GM19351 (cell line): ENCODE measurements at regions not wholly inside any gene's neighbourhood (a gene's known extent, or its start where the extent isn't known, plus 50 kb on each side); places are given as distances from the start of the nearest gene placed in this dataset.

Source experiments
- ATAC-seq: cut with Tn5 transposase; IDR thresholded peaks from one replicate; pipeline ENCODE4 v1.9.1; 2021; ENCODE audit warnings: mild to moderate bottlenecking, moderate library complexity; ENCODE audit not compliant: unreplicated experiment

DNA sequence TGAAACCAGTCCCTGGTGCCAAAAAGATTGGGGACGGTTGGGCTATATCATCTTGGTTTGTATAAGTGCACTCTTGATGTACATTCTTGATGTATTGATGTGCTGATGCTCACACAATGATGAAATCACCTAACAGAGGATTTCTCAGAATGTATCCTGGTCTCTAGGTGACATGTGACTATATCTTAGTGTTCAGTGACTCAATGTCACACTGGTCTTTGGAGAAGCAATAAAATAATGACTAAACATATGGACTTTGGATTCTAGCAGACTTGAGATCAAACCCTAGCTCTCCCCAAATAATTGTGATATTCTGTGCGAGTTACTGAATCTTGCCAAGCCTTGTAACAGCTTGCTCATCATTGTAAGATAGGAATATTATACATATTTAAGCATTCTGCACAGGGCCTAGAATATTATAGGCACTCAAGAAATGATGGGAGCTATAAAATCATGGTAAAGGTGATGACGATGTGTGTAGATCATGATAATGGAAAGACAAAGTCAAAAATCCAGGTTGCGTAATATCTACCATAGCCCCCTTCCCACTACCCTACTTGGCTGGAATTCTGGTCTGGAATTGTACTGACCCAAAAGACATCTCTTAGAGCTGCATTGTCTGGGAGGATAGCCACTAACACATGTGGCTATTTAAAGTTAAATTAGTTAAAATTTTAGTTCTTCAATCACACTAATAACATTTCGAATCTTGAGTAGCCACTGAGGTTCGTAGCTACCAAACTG, 117.6 kb upstream of the PWP1 start:
- no peak for ATAC-seq

DNA sequence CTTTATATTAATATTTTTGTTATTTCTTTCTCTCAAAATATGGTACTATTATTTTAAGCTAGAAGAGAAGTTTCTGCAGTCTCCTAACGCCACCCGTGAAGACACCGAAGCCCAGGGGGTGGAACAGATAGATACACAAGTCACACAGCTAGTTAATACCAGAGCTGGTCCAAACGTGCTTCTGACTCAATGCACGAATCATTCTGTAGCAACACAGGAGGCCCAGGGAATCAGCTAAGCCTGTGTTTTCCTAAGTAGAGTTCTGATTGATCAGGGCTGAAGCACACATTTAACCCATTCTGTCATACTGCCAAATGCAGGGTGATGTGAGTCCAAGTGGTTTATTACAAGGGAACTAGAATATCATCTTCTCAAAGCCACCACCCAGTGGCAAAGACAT, 116.9 kb upstream of the PWP1 start:
- ATAC-seq = no peak

DNA sequence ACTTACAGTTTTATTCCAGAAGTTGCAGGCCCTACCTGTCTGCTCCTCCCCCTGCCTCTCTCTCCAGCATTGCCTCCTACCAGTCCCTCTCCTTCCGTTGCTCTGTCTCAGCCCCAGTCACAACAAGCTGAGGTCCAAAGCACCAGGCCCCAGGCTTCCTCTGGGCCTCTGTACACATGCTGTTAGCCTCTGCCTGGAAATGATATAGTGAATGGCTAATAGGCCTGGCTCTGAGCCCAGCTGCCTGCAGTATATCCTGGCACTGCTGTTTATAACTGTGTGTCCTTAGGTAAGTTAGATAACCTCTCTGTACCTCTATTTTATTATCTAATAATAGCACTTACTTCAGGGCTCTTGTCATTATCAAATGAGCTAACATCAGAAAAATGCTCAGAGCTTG, 114.9 kb upstream of the PWP1 start:
- no peak for ATAC-seq

GRCh38 chr12:107571492-107571891, 114.1 kb upstream of the PWP1 start:
- no peak for ATAC-seq

- no peak for ATAC-seq
Measured at GRCh38 chr12:107574691-107575090, 110.9 kb upstream of the PWP1 start.

- no peak for ATAC-seq
Measured at GRCh38 chr12:107580750-107581618, 104.6 kb upstream of the PWP1 start.

DNA sequence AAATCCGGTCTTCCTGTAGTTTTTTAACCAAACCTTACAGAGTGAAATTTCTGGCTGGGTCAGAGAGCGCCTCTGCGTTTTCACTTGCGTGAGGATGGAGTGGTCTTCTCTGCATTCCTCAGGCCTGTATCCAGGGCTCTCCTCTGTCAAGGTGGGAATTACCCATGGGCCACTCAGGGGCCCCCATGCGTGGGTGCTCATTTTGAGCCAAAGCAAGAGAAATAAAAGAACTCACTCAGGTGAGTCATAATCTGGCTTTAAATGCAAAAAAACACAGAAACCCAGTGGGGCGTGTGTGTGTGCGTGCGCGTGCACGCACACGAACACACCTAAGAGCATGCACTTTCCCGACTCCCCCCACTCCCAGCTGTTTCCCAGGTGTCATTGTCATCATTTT, 104.0 kb upstream of the PWP1 start:
- ATAC-seq = no peak

DNA sequence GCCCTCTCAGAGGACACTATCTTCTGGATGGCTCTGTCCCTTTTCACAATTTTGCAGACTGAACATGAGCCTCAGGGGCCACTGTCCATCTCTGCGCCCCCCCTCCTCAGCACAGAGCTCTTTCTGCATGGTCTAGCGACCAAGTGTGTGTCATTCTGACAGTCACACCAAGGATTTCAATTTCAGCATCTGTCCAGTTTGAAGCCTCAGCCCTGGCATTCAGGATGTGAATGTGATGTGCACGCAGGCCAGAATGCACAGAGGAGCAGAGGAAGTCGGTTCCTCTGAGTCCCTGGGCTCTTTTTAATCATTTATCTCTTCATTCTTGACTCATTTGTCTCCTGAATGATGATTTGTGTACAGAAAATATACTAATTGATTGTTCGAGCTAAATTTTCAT, 102.0 kb upstream of the PWP1 start:
- ATAC-seq = no peak

DNA sequence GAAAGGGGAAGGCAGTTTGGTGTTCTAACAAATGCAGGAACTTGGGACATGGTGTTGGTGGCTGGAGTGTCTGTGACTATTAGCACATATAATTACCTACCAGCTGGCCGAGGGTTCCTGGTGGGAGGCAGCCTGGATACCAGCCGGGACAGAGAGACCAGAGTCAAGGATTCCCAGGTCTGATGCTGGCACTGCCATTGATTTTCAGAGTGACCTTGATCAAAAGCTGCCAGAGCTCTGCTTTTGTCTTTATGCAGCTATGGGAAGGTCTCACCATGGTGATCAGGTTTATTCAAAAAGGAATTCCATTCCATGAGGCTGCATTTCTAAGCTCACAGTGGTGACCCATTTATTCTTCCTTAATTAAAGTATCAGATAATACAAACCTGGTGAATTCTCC, 101.0 kb upstream of the PWP1 start:
- no peak for ATAC-seq

DNA sequence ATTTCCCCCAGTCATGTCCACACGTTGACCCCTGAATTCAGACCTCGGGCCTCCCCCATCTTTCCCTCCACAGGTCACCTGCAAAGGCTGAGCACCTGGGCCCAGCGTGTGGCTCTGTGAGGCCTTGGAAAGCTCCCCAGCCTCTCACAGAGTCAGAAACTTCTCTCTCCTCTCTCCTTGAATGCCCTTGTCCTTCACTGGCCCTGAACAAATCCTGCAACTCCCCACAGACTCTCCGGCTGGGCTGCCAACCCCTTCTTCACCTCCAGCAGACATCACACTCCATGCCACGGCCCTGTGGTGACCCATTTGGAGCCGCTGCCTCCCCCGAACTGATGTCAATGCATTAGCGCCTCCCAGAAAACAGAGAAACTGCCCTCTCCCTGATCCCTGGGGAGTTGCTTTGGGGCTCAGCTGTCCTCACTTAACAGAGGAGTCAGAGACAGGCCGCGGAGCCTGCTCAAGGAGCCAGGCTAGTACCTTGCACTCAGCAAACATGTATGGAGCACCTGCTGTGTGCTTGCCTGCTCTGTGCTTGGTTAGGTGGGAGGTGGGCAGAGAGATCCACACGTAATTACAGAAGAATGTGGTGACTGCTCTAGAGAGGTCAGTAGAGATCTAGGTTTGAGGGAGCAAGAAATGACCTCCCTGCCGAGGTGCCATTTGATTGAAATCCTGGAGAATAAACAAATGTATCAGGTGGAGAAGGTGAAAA, 99.2 kb upstream of the PWP1 start:
- no peak for ATAC-seq

DNA sequence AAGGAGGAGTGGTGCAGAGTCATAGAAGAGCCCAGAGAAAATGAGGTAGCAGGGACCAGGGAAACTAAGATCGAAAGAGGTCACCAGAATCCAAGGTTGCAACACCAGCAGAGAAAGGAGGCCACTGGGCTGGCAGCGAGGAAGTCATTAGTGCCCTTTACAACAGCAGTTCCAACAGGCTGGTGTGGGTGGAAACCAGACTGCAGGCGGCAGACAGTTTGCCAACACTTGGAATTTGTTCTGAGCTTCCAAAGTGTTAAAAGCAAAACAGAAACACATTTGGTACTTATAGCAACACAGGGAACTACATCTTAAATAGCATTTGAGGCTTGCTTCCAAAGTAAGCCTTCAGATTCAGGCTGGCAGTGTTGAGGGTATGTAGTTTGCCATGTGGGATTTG, 95.2 kb upstream of the PWP1 start:
- ATAC-seq = no peak

GRCh38 chr12:107590814-107591375, 94.7 kb upstream of the PWP1 start:
- no peak for ATAC-seq

DNA sequence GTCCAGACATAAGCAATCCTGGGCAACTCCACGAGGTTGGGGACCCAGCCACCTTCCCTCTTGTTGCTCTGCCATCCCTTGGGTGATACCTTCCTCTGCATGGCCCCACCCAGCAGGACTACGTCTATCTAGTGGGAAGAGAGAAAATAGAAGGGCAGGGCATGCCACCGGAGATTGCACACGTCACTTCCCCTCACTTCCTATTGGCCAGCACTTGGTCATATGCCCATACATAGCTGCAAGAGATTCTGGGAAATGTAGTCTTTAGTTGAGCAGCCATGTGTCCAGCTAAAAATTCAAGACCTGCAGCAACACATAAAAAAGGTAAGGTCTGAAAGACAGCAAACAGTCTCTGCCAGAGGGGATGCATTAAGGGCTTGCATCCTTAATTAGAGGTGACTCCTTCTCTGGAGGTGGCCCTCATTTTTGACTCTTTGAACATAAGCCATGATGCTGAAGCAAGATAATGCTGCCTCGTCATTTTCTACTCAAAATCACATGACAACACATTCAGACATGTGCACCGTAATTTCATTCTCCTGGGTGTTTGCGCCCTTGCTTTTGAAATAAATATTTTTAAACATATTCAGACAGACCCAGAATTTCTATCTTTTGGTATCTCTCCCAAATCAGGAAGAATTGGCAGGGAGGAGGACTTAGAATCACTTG, 91.8 kb upstream of the PWP1 start:
- ATAC-seq = no peak

DNA sequence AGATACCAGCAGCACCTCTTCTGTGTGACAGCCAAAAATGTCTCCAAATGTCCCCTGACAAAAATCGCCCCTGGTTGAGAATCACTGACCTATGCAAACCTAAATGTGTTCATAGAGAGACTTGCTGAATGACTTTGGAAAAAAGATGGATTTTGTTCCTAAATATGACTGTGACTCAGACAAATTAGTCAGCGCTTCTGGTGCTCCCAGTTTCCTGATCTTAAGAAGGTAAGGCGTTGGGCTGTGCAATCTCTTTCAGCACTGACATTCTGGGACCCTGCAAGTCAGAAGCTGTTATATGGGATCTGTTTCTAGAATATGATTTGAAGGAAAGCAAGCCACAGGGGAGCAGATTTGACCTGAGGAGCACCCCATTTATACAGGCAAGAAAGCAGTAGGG, 90.6 kb upstream of the PWP1 start:
- no peak for ATAC-seq

GRCh38 chr12:107597695-107598410, 87.7 kb upstream of the PWP1 start:
- ATAC-seq = no peak

- ATAC-seq = no peak
Measured at GRCh38 chr12:107598906-107599305, 86.7 kb upstream of the PWP1 start.

GRCh38 chr12:107600581-107601144, 84.9 kb upstream of the PWP1 start:
- no peak for ATAC-seq

DNA sequence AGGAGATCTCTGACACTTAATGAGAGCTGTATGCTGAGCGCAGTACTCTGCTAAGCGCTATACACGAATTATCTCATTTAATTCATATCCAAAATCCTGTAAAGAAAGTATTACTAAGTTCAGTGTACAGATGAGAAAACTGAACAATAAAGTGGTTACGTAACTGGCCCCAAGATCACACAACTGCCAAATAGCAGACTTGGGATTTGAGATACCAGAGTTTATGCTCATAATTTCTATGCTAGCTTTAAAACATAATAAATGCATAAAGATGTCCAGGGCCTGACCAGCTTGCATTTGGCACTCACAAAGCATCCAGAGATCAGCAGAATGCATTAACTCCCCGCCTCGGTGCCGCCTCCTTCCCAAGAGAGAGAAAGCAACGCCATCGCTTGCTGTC, 83.2 kb upstream of the PWP1 start:
- no peak for ATAC-seq

DNA sequence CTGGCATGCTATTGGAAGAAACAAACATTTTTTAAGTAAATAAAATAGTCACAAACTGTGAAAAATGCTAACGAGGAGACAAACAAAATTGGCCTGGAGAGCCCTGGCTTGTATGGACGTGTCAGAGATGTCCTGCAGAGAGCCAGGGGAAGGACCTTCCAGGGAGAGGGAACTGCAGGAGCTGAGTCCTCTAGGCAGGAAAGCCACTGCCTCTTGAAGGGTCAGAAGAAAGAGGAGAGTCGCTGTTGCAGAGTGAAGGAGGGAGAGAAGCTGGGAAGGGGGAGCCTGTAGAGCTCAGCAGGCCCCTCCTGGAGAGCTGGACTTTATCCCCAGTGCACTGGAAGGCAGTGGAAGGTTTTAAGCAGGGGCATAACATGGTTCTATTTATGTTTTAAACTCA, 80.3 kb upstream of the PWP1 start:
- ATAC-seq = no peak
